ENCODE measurements at regions not wholly inside any gene's neighbourhood (a gene's known extent, or its start where the extent isn't known, plus 50 kb on each side); places are given as distances from the start of the nearest gene placed in this dataset.
"Not testable (repeated sequence)": the region's sequence is repeated elsewhere in the genome, so short reads cannot be mapped to it uniquely, and the experiment has no call there.

DNA sequence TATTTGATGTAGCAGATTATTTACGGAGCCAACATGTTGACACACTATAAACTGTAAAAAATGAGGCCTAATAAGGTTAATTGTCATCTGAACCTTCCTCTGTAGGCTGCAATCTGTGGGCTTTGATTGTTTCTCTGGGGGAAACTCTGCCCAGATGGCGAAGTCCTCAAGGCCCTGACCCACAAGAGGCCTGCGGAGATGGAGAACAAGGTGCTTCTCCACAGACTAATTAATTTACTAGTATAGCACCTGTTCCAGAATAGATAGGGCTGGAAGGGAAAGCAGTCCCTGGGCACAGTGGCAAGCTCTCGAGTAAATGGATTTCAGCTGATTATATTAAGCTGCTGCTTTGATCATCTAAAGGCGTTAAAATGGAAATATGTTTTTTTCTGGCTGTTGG lies 338.8 kb upstream of the DNAJC19 start:
- no peak for DNase-seq (ENCODE audit: extremely low read depth, insufficient read length)

DNA sequence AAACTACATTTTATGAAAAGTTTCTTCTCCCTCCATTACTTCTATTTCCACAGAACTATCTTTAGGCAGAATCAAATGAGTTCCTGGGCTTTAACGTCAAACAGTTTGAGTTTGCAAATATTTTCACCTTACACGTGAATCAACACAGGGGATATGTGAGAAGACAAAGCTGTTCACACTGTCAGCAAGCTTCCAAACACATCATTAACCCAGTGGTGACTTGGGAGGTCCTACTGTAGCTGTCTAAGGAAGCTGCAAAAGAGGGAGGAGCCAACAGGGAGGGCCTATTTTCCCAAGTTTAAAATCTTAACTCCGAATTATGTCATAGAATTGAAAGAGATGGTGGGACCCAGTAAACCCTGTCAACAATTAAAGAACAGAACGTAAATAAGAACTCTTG lies 337.8 kb upstream of the DNAJC19 start:
- TF ChIP-seq, protein P1, sequence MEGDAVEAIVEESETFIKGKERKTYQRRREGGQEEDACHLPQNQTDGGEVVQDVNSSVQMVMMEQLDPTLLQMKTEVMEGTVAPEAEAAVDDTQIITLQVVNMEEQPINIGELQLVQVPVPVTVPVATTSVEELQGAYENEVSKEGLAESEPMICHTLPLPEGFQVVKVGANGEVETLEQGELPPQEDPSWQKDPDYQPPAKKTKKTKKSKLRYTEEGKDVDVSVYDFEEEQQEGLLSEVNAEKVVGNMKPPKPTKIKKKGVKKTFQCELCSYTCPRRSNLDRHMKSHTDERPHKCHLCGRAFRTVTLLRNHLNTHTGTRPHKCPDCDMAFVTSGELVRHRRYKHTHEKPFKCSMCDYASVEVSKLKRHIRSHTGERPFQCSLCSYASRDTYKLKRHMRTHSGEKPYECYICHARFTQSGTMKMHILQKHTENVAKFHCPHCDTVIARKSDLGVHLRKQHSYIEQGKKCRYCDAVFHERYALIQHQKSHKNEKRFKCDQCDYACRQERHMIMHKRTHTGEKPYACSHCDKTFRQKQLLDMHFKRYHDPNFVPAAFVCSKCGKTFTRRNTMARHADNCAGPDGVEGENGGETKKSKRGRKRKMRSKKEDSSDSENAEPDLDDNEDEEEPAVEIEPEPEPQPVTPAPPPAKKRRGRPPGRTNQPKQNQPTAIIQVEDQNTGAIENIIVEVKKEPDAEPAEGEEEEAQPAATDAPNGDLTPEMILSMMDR (IDR thresholded peaks at IDR 0.05; ENCODE audit: insufficient read depth, low read length, poor library complexity, severe bottlenecking), result no peak
- no peak overlapping the region for H3K4me3 ChIP-seq (replicated peaks; ENCODE audit: low read depth, low read length)

More for the DNA sequence above, 338.8 kb upstream of the DNAJC19 start:
- TF ChIP-seq, protein P1 (IDR thresholded peaks at IDR 0.05; ENCODE audit: insufficient read depth, low read length, poor library complexity, severe bottlenecking), result no peak
- Histone ChIP-seq H3K4me3 (replicated peaks; ENCODE audit: low read depth, low read length) (no peak overlapping the region), H3K27me3 (replicated peaks; ENCODE audit: control insufficient read depth, insufficient read depth, low read length) (no peaks in the 10 kb centered on the region), H3K36me3 (ENCODE audit: control insufficient read depth, insufficient read depth, low read length) (no peaks in the 10 kb centered on the region)

DNA sequence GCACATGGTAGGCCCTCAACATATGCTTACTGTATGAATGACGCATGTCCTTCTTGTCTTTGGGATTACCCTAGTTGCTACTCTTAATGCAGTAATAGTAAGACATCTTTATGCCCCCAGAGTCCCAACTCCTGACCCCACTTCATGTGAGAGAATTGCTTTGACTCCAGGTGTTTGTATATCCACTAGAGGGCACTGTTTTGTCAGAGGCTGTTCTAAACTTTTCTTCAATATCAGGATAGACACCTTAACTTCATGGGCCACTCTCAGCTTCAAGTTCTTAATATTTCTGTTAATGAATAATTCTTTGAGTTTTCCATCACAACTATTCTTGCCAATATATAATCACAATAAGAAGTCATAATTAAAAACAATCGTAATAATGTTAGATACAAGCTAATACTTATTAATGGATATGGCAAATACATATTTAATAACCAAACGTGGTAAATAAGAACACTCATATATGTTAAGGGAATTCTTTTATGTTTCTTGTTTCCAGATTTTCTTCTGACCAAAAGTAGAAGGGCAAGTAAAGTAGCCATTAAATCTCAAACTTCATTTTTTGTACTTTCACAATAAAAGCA lies 337.2 kb upstream of the DNAJC19 start:
- TF ChIP-seq, protein P1 (IDR thresholded peaks at IDR 0.05; ENCODE audit: insufficient read depth, low read length, poor library complexity, severe bottlenecking), result peak; percentile 80
- H3K4me3 ChIP-seq (replicated peaks; ENCODE audit: low read depth, low read length), result no peak overlapping the region
- no peaks in the 10 kb centered on the region for H3K27me3 ChIP-seq (replicated peaks; ENCODE audit: control insufficient read depth, insufficient read depth, low read length)

More for the DNA sequence above, 337.8 kb upstream of the DNAJC19 start:
- H3K36me3 ChIP-seq (ENCODE audit: control insufficient read depth, insufficient read depth, low read length), result no peaks in the 10 kb centered on the region
- no peak for DNase-seq (ENCODE audit: extremely low read depth, insufficient read length)
- H3K27me3 ChIP-seq (replicated peaks; ENCODE audit: control insufficient read depth, insufficient read depth, low read length), result no peaks in the 10 kb centered on the region

DNA sequence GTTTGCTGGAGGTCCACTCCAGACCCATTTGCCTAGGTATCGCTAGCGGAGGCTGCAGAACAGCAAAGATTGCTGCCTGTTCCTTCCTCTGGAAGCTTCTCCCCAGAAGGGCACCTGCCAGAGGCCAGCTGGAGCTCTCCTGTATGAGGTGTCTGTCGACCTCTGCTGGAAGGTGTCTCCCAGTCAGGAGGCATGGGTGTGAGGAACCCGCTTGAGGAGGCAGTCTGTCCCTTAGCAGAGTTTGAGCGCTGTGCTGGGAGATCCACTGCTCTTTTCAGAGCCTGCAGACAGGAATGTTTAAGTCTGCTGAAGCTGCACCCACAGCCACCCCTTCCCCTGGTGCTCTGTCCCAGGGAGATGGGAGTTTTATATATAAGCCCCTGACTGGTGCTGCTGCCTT lies 335.0 kb upstream of the DNAJC19 start:
- H3K4me3 ChIP-seq (replicated peaks; ENCODE audit: low read depth, low read length); H3K36me3 ChIP-seq (ENCODE audit: control insufficient read depth, insufficient read depth, low read length); DNase-seq (ENCODE audit: extremely low read depth, insufficient read length); H3K27me3 ChIP-seq (replicated peaks; ENCODE audit: control insufficient read depth, insufficient read depth, low read length): not testable (repeated sequence)

More for the DNA sequence above, 337.2 kb upstream of the DNAJC19 start:
- DNase-seq (ENCODE audit: extremely low read depth, insufficient read length), result no peak
- H3K36me3 ChIP-seq (ENCODE audit: control insufficient read depth, insufficient read depth, low read length), result no peaks in the 10 kb centered on the region

DNA sequence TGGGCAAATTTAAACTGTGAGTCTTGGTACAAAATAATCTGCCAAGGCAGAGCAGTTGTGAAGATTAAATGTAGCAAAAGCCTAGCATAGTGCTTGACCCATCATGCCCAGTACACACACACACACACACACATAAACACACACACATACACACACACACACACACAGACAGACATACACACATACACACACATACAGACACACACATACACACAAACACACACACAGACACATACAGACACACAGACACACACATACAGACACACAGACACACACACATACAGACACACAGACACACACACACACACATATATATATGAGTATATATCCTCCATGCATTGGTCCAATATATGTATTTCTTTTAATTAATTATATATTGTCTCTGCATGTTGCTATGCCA lies 328.8 kb upstream of the DNAJC19 start:
- no peak for DNase-seq (ENCODE audit: extremely low read depth, insufficient read length)
- H3K4me3 ChIP-seq (replicated peaks; ENCODE audit: low read depth, low read length), result no peak overlapping the region
- H3K36me3 ChIP-seq (ENCODE audit: control insufficient read depth, insufficient read depth, low read length), result no peaks in the 10 kb centered on the region
- TF ChIP-seq, protein P1 (IDR thresholded peaks at IDR 0.05; ENCODE audit: insufficient read depth, low read length, poor library complexity, severe bottlenecking), result no peak
- no peaks in the 10 kb centered on the region for H3K27me3 ChIP-seq (replicated peaks; ENCODE audit: control insufficient read depth, insufficient read depth, low read length)

DNA sequence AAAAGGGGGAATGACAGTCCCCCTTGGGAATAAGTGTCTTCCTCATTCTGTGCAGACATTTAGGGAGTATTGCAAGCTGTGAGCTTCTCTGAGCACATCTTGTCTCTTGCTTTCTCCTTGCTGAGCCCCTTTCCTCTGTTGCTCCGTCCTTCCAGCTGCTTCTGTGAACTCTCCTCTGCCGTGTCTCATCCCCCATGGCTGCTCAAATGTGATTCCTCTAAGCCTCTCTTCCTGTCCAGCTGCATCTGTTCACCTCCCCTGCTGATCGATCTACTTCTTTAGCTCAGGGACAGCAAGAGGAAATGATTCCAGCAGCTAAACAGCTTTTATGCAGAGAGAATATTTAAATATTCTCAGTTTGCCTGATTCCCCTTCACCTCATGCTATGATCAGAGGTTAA lies 328.0 kb upstream of the DNAJC19 start:
- Histone ChIP-seq H3K27me3 (replicated peaks; ENCODE audit: control insufficient read depth, insufficient read depth, low read length) (no peaks in the 10 kb centered on the region), H3K4me3 (replicated peaks; ENCODE audit: low read depth, low read length) (no peak overlapping the region), H3K36me3 (ENCODE audit: control insufficient read depth, insufficient read depth, low read length) (no peaks in the 10 kb centered on the region)
- TF ChIP-seq, protein P1 (IDR thresholded peaks at IDR 0.05; ENCODE audit: insufficient read depth, low read length, poor library complexity, severe bottlenecking), result no peak
- DNase-seq (ENCODE audit: extremely low read depth, insufficient read length), result no peak
